GM23338 (cell line): ENCODE measurements at regions not wholly inside any gene's neighbourhood (a gene's known extent, or its start where the extent isn't known, plus 50 kb on each side); places are given as distances from the start of the nearest gene placed in this dataset.

Experiments
- ATAC-seq: fragments of 200-7000 bp; cut with Tn5 transposase; 3 replicates; pipeline ENCODE4 v1.9.1; 2020
- DNase-seq: peaks from one replicate; pipeline ENCODE4 v3.0.0-alpha.2; 2015; ENCODE audit warnings: low spot score
- H2AFZ ChIP-seq: fragments of 200-600 bp; sonication (generic); 2 replicates; pipeline ENCODE4 v1.8.0; 2016; ENCODE audit warnings: antibody characterized with exemption, mild to moderate bottlenecking, moderate library complexity
- H3F3A ChIP-seq: fragments of 200-600 bp; sonication (generic); replicated peaks from 2 replicates; pipeline ENCODE4 v1.8.0; 2017; ENCODE audit warnings: antibody characterized with exemption, mixed run types, low read depth
- H3K27ac ChIP-seq: fragments of 200-600 bp; sonication (generic); 2 replicates; pipeline ENCODE4 v1.6.1; 2016; ENCODE audit warnings: low read depth
- H3K27me3 ChIP-seq: fragments of 200-600 bp; sonication (generic); 2 replicates; pipeline ENCODE4 v1.8.0; 2016; ENCODE audit warnings: mild to moderate bottlenecking, mixed run types, moderate library complexity; ENCODE audit not compliant: insufficient read depth
- H3K36me3 ChIP-seq: fragments of 200-600 bp; sonication (generic); 2 replicates; pipeline ENCODE4 v1.8.0; 2016; ENCODE audit warnings: mild to moderate bottlenecking; ENCODE audit not compliant: insufficient read depth
- H3K4me1 ChIP-seq: fragments of 200-600 bp; sonication (generic); 2 replicates; pipeline ENCODE4 v1.8.0; 2016; ENCODE audit warnings: mild to moderate bottlenecking, moderate library complexity; ENCODE audit not compliant: insufficient read depth
- H3K4me2 ChIP-seq: fragments of 200-600 bp; sonication (generic); 2 replicates; pipeline ENCODE4 v1.7.1; 2017; ENCODE audit warnings: mixed run types
- H3K4me3 ChIP-seq: fragments of 200-600 bp; sonication (generic); 2 replicates; pipeline ENCODE4 v1.6.1; 2016; ENCODE audit warnings: mixed run types
- H3K79me2 ChIP-seq: fragments of 200-600 bp; sonication (generic); replicated peaks from 2 replicates; pipeline ENCODE4 v1.8.0; 2017; ENCODE audit warnings: mild to moderate bottlenecking; ENCODE audit not compliant: insufficient read depth
- H3K9me2 ChIP-seq: fragments of 200-600 bp; sonication (generic); 2 replicates; pipeline ENCODE4 v1.8.0; 2017; ENCODE audit not compliant: insufficient read depth
- H4K20me1 ChIP-seq: fragments of 200-600 bp; sonication (generic); replicated peaks from 2 replicates; pipeline ENCODE4 v1.8.0; 2017; ENCODE audit warnings: mild to moderate bottlenecking; ENCODE audit not compliant: insufficient read depth
- H3K27ac Mint-ChIP-seq: 2 replicates; pipeline ENCODE4 v1.8.0; 2020; ENCODE audit warnings: inconsistent platforms, mild to moderate bottlenecking, moderate library complexity, mixed read lengths
- H3K27me3 Mint-ChIP-seq: 3 replicates; pipeline ENCODE4 v1.8.0; 2022; ENCODE audit warnings: low read depth, mild to moderate bottlenecking, moderate library complexity, mixed read lengths, inconsistent platforms; ENCODE audit not compliant: insufficient read depth, poor library complexity
- H3K36me3 Mint-ChIP-seq: 3 replicates; pipeline ENCODE4 v1.8.0; 2021; ENCODE audit warnings: low read depth, mild to moderate bottlenecking, inconsistent platforms, moderate library complexity, mixed read lengths
- H3K4me1 Mint-ChIP-seq: 3 replicates; pipeline ENCODE4 v1.8.0; 2020; ENCODE audit warnings: mild to moderate bottlenecking, inconsistent platforms, mixed read lengths
- H3K4me3 Mint-ChIP-seq: 3 replicates; pipeline ENCODE4 v1.8.0; 2021; ENCODE audit warnings: moderate library complexity, mild to moderate bottlenecking, inconsistent platforms, mixed read lengths
- H3K9me3 Mint-ChIP-seq: 3 replicates; pipeline ENCODE4 v1.8.0; 2020; ENCODE audit warnings: moderate library complexity, mild to moderate bottlenecking, inconsistent platforms, mixed read lengths
- CREB1 ChIP-seq: fragments of 250-450 bp; sonication (Bioruptor Pico); IDR thresholded peaks from 2 replicates; pipeline ENCODE4 v1.5.0; 2020; ENCODE audit warnings: low read depth, mild to moderate bottlenecking, moderate library complexity
- EZH2 ChIP-seq: fragments of 200-600 bp; sonication (generic); IDR thresholded peaks from one replicate; pipeline ENCODE4 v1.8.0; 2017; ENCODE audit warnings: antibody characterized with exemption, mild to moderate bottlenecking, low read depth; ENCODE audit not compliant: unreplicated experiment
- EZH2phosphoT487 ChIP-seq: fragments of 200-600 bp; sonication (generic); IDR thresholded peaks from one replicate; pipeline ENCODE4 v1.8.1; 2018; ENCODE audit warnings: antibody characterized with exemption; ENCODE audit not compliant: unreplicated experiment
- JUNB ChIP-seq: IDR thresholded peaks from one replicate; pipeline ENCODE4 v1.6.1; 2016; ENCODE audit warnings: antibody characterized with exemption; ENCODE audit not compliant: unreplicated experiment
- NANOG ChIP-seq: IDR thresholded peaks from 2 replicates; pipeline ENCODE4 v1.6.1; 2016; ENCODE audit warnings: antibody characterized with exemption, borderline replicate concordance
- POLR2AphosphoS5 ChIP-seq: IDR thresholded peaks from 2 replicates; pipeline ENCODE4 v1.6.1; 2016; ENCODE audit warnings: antibody characterized with exemption, low read depth
- STAT1 ChIP-seq: IDR thresholded peaks from one replicate; pipeline ENCODE4 v1.6.1; 2016; ENCODE audit warnings: antibody characterized with exemption; ENCODE audit not compliant: unreplicated experiment
- ZNF114 ChIP-seq: fragments of 250-450 bp; sonication (Bioruptor Pico); IDR thresholded peaks from 2 replicates; pipeline ENCODE4 v1.5.0; 2020; ENCODE audit warnings: mild to moderate bottlenecking, moderate library complexity
- ZNF331 ChIP-seq: fragments of 250-450 bp; sonication (Bioruptor Pico); IDR thresholded peaks from 2 replicates; pipeline ENCODE4 v1.5.0; 2020; ENCODE audit warnings: low read depth, mild to moderate bottlenecking, moderate library complexity
- TF ChIP-seq, protein P1 (sequence below): IDR thresholded peaks from one replicate; pipeline ENCODE4 v1.6.1; 2018; ENCODE audit warnings: antibody characterized with exemption; ENCODE audit not compliant: unreplicated experiment
- TF ChIP-seq, protein P2 (sequence below), 2 experiments: fragments of 200-600 bp in 1 of 2; sonication (generic) in 1 of 2; conservative IDR thresholded peaks; 2 replicates each; pipeline versions ENCODE4 v1.5.1 to v1.6.1; 2016 to 2017; ENCODE audit warnings: antibody characterized with exemption in 2 of 2, low read depth in 2 of 2, mild to moderate bottlenecking in 2 of 2, moderate library complexity in 1 of 2
- TF ChIP-seq, protein P3 (sequence below): IDR thresholded peaks from 2 replicates; pipeline ENCODE4 v1.6.1; 2016; ENCODE audit warnings: antibody characterized with exemption

DNA sequence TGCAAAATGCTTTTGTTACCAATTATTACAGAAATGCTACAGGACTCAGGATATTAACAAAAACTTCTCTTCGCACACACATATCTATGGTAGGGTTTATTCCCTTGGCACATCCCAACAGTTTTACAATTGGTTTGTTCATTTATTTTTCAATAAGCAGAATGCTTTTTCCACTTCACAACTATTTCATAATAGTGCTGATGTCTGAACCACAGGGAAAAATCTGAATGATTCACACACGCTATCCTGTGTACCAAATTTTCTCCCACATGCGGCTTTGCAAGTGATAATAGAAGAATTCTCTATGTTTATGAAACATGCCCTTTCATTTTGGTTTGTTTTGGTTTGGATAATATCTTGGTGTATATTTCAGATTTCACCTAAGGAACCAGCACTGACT is 725.7 kb upstream of the TENM3 start (continued):
- TF ChIP-seq, protein P1, sequence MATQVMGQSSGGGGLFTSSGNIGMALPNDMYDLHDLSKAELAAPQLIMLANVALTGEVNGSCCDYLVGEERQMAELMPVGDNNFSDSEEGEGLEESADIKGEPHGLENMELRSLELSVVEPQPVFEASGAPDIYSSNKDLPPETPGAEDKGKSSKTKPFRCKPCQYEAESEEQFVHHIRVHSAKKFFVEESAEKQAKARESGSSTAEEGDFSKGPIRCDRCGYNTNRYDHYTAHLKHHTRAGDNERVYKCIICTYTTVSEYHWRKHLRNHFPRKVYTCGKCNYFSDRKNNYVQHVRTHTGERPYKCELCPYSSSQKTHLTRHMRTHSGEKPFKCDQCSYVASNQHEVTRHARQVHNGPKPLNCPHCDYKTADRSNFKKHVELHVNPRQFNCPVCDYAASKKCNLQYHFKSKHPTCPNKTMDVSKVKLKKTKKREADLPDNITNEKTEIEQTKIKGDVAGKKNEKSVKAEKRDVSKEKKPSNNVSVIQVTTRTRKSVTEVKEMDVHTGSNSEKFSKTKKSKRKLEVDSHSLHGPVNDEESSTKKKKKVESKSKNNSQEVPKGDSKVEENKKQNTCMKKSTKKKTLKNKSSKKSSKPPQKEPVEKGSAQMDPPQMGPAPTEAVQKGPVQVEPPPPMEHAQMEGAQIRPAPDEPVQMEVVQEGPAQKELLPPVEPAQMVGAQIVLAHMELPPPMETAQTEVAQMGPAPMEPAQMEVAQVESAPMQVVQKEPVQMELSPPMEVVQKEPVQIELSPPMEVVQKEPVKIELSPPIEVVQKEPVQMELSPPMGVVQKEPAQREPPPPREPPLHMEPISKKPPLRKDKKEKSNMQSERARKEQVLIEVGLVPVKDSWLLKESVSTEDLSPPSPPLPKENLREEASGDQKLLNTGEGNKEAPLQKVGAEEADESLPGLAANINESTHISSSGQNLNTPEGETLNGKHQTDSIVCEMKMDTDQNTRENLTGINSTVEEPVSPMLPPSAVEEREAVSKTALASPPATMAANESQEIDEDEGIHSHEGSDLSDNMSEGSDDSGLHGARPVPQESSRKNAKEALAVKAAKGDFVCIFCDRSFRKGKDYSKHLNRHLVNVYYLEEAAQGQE: no peak
- TF ChIP-seq ZNF114 (CRISPR knock-in tag) (no peak), NANOG (no peak), JUNB (no peak), EZH2 (no peak)

GRCh38 chr4:181520790-181521189 is 722.4 kb upstream of the TENM3 start:
- Histone ChIP-seq H3K36me3 (no peaks in the 10 kb centered on the region), H3K4me1 (peaks cover 15% of the 10 kb centered on the region), H4K20me1 (no peaks in the 10 kb centered on the region), H3K4me3 (no peak overlapping the region), H3K9me2 (no peaks in the 10 kb centered on the region), H3K27ac (no peak overlapping the region), H3F3A (no peaks in the 10 kb centered on the region), H2AFZ (no peak overlapping the region), H3K4me2 (no peak overlapping the region), H3K79me2 (no peaks in the 10 kb centered on the region), H3K27me3 (no peaks in the 10 kb centered on the region)
- H3K27ac Mint-ChIP-seq: no peak overlapping the region
- ATAC-seq (no peak), DNase-seq (no peak)
- H3K9me3 Mint-ChIP-seq: no peaks in the 10 kb centered on the region; the same call in 2 of the 3 replicates
- H3K4me1 Mint-ChIP-seq: peaks cover 14% of the 10 kb centered on the region
- TF ChIP-seq EZH2phosphoT487 (no peak), STAT1 (no peak), POLR2AphosphoS5 (no peak), ZNF331 (CRISPR knock-in tag) (no peak), CREB1 (CRISPR knock-in tag) (no peak), ZNF114 (CRISPR knock-in tag) (no peak), JUNB (no peak)
- TF ChIP-seq, protein P2, sequence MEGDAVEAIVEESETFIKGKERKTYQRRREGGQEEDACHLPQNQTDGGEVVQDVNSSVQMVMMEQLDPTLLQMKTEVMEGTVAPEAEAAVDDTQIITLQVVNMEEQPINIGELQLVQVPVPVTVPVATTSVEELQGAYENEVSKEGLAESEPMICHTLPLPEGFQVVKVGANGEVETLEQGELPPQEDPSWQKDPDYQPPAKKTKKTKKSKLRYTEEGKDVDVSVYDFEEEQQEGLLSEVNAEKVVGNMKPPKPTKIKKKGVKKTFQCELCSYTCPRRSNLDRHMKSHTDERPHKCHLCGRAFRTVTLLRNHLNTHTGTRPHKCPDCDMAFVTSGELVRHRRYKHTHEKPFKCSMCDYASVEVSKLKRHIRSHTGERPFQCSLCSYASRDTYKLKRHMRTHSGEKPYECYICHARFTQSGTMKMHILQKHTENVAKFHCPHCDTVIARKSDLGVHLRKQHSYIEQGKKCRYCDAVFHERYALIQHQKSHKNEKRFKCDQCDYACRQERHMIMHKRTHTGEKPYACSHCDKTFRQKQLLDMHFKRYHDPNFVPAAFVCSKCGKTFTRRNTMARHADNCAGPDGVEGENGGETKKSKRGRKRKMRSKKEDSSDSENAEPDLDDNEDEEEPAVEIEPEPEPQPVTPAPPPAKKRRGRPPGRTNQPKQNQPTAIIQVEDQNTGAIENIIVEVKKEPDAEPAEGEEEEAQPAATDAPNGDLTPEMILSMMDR (conservative IDR thresholded peaks at IDR 0.05; ENCODE audit: low read depth in 2 of 2): no peak
- TF ChIP-seq, protein P3, sequence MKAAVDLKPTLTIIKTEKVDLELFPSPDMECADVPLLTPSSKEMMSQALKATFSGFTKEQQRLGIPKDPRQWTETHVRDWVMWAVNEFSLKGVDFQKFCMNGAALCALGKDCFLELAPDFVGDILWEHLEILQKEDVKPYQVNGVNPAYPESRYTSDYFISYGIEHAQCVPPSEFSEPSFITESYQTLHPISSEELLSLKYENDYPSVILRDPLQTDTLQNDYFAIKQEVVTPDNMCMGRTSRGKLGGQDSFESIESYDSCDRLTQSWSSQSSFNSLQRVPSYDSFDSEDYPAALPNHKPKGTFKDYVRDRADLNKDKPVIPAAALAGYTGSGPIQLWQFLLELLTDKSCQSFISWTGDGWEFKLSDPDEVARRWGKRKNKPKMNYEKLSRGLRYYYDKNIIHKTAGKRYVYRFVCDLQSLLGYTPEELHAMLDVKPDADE: no peak
- no peaks in the 10 kb centered on the region for H3K36me3 Mint-ChIP-seq
- no peak overlapping the region for H3K4me3 Mint-ChIP-seq
- no peaks in the 10 kb centered on the region for H3K27me3 Mint-ChIP-seq
